ENCODE measurements at regions not wholly inside any gene's neighbourhood (a gene's known extent, or its start where the extent isn't known, plus 50 kb on each side); places are given as distances from the start of the nearest gene placed in this dataset.

DNA sequence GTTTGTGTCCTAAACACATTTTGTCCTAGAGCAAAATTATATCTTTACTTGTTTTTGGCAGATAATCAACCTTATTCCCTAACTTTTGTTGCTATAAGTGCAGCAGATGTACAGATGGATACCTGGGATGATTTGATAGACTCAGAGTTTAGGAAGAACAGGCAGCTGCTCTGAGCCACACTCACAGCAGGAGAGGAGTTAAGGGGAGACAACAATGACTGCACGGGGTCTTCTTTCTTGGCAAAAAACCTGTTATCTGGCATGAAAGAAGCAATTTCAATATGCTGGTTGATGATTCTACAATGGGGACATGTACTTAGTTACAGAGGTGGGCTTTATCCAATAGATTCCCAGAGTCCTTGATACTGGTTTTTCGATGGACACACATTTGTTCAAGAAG, 258.9 kb upstream of the PCDH9 start:
- Histone ChIP-seq H3K9me3 (ENCODE audit: control insufficient read depth, insufficient read depth, low read depth, low read length) (no peaks in the 10 kb centered on the region), H3K36me3 (ENCODE audit: control insufficient read depth in 2 of 2, insufficient read depth in 1 of 2, low read length in 2 of 2) (no peaks in the 10 kb centered on the region), H3K4me3 (ENCODE audit: low read depth, low read length) (no peak overlapping the region), H3K27ac (ENCODE audit: extremely low read depth, low read depth, low read length) (no peak overlapping the region), H3K4me1 (ENCODE audit: control insufficient read depth, insufficient read depth, low read length) (no peaks in the 10 kb centered on the region)
- no peak for TF ChIP-seq HOXC10 (CRISPR knock-in tag; IDR thresholded peaks at IDR 0.05)
- TF ChIP-seq, protein P1, sequence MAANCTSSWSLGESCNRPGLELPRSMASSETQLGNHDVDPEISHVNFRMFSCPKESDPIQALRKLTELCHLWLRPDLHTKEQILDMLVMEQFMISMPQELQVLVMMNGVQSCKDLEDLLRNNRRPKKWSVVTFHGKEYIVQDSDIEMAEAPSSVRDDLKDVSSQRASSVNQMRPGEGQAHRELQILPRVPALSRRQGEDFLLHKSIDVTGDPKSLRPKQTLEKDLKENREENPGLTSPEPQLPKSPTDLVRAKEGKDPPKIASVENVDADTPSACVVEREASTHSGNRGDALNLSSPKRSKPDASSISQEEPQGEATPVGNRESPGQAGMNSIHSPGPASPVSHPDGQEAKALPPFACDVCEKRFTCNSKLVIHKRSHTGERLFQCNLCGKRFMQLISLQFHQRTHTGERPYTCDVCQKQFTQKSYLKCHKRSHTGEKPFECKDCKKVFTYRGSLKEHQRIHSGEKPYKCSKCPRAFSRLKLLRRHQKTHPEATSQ (tag by site-specific recombination; IDR thresholded peaks at IDR 0.05), result no peak
- TF ChIP-seq ZNF548 (tag by site-specific recombination; IDR thresholded peaks at IDR 0.05), result no peak
- TF ChIP-seq, protein P2, sequence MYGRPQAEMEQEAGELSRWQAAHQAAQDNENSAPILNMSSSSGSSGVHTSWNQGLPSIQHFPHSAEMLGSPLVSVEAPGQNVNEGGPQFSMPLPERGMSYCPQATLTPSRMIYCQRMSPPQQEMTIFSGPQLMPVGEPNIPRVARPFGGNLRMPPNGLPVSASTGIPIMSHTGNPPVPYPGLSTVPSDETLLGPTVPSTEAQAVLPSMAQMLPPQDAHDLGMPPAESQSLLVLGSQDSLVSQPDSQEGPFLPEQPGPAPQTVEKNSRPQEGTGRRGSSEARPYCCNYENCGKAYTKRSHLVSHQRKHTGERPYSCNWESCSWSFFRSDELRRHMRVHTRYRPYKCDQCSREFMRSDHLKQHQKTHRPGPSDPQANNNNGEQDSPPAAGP (tag by site-specific recombination; IDR thresholded peaks at IDR 0.05), result no peak
- TF ChIP-seq ZNF707 (tag by site-specific recombination; IDR thresholded peaks at IDR 0.05), result no peak
- TF ChIP-seq MEIS1 (CRISPR knock-in tag; IDR thresholded peaks at IDR 0.05; ENCODE audit: borderline replicate concordance), result no peak
- TF ChIP-seq, protein P3, sequence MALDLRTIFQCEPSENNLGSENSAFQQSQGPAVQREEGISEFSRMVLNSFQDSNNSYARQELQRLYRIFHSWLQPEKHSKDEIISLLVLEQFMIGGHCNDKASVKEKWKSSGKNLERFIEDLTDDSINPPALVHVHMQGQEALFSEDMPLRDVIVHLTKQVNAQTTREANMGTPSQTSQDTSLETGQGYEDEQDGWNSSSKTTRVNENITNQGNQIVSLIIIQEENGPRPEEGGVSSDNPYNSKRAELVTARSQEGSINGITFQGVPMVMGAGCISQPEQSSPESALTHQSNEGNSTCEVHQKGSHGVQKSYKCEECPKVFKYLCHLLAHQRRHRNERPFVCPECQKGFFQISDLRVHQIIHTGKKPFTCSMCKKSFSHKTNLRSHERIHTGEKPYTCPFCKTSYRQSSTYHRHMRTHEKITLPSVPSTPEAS (tag by site-specific recombination; IDR thresholded peaks at IDR 0.05), result no peak
- TF ChIP-seq, protein P4, sequence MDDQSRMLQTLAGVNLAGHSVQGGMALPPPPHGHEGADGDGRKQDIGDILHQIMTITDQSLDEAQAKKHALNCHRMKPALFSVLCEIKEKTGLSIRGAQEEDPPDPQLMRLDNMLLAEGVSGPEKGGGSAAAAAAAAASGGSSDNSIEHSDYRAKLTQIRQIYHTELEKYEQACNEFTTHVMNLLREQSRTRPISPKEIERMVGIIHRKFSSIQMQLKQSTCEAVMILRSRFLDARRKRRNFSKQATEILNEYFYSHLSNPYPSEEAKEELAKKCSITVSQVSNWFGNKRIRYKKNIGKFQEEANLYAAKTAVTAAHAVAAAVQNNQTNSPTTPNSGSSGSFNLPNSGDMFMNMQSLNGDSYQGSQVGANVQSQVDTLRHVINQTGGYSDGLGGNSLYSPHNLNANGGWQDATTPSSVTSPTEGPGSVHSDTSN (CRISPR knock-in tag; IDR thresholded peaks at IDR 0.05), result no peak
- TF ChIP-seq ZNF785 (tag by site-specific recombination; IDR thresholded peaks at IDR 0.05), result no peak
- TF ChIP-seq ZNF530 (tag by site-specific recombination; IDR thresholded peaks at IDR 0.05; ENCODE audit: low read depth), result no peak
- no peak for TF ChIP-seq ZNF510 (tag by site-specific recombination; IDR thresholded peaks at IDR 0.05; ENCODE audit: insufficient replicate concordance)
- TF ChIP-seq GLIS2 (tag by site-specific recombination; IDR thresholded peaks at IDR 0.05), result no peak
- TF ChIP-seq ZNF654 (tag by site-specific recombination; IDR thresholded peaks at IDR 0.05; ENCODE audit: low read depth), result no peak
- TF ChIP-seq, protein P5, sequence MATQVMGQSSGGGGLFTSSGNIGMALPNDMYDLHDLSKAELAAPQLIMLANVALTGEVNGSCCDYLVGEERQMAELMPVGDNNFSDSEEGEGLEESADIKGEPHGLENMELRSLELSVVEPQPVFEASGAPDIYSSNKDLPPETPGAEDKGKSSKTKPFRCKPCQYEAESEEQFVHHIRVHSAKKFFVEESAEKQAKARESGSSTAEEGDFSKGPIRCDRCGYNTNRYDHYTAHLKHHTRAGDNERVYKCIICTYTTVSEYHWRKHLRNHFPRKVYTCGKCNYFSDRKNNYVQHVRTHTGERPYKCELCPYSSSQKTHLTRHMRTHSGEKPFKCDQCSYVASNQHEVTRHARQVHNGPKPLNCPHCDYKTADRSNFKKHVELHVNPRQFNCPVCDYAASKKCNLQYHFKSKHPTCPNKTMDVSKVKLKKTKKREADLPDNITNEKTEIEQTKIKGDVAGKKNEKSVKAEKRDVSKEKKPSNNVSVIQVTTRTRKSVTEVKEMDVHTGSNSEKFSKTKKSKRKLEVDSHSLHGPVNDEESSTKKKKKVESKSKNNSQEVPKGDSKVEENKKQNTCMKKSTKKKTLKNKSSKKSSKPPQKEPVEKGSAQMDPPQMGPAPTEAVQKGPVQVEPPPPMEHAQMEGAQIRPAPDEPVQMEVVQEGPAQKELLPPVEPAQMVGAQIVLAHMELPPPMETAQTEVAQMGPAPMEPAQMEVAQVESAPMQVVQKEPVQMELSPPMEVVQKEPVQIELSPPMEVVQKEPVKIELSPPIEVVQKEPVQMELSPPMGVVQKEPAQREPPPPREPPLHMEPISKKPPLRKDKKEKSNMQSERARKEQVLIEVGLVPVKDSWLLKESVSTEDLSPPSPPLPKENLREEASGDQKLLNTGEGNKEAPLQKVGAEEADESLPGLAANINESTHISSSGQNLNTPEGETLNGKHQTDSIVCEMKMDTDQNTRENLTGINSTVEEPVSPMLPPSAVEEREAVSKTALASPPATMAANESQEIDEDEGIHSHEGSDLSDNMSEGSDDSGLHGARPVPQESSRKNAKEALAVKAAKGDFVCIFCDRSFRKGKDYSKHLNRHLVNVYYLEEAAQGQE (tag by site-specific recombination; IDR thresholded peaks at IDR 0.05), result no peak
- TF ChIP-seq, protein P6, sequence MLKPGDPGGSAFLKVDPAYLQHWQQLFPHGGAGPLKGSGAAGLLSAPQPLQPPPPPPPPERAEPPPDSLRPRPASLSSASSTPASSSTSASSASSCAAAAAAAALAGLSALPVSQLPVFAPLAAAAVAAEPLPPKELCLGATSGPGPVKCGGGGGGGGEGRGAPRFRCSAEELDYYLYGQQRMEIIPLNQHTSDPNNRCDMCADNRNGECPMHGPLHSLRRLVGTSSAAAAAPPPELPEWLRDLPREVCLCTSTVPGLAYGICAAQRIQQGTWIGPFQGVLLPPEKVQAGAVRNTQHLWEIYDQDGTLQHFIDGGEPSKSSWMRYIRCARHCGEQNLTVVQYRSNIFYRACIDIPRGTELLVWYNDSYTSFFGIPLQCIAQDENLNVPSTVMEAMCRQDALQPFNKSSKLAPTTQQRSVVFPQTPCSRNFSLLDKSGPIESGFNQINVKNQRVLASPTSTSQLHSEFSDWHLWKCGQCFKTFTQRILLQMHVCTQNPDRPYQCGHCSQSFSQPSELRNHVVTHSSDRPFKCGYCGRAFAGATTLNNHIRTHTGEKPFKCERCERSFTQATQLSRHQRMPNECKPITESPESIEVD (tag by site-specific recombination; IDR thresholded peaks at IDR 0.05), result no peak
- no peak for TF ChIP-seq ZNF658 (tag by site-specific recombination; IDR thresholded peaks at IDR 0.05)
- no peak for TF ChIP-seq ZNF211 (tag by site-specific recombination; IDR thresholded peaks at IDR 0.05; ENCODE audit: low read depth)
- no peak for TF ChIP-seq ZNF366 (tag by site-specific recombination; conservative IDR thresholded peaks at IDR 0.05)
- TF ChIP-seq ZBTB21 (tag by site-specific recombination; IDR thresholded peaks at IDR 0.05), result no peak
- TF ChIP-seq, protein P7, sequence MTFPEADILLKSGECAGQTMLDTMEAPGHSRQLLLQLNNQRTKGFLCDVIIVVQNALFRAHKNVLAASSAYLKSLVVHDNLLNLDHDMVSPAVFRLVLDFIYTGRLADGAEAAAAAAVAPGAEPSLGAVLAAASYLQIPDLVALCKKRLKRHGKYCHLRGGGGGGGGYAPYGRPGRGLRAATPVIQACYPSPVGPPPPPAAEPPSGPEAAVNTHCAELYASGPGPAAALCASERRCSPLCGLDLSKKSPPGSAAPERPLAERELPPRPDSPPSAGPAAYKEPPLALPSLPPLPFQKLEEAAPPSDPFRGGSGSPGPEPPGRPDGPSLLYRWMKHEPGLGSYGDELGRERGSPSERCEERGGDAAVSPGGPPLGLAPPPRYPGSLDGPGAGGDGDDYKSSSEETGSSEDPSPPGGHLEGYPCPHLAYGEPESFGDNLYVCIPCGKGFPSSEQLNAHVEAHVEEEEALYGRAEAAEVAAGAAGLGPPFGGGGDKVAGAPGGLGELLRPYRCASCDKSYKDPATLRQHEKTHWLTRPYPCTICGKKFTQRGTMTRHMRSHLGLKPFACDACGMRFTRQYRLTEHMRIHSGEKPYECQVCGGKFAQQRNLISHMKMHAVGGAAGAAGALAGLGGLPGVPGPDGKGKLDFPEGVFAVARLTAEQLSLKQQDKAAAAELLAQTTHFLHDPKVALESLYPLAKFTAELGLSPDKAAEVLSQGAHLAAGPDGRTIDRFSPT (tag by site-specific recombination; IDR thresholded peaks at IDR 0.05), result no peak
- ChIA-PET CTCF (interaction anchor here (0.6 kb wide), 1 partner anchor 1078 kb away, joined by 4 read pairs; no protein-coding TSS in a partner anchor), POLR2A (no interaction called here)
